GM12878 (cell line): ENCODE measurements at regions not wholly inside any gene's neighbourhood (a gene's known extent, or its start where the extent isn't known, plus 50 kb on each side); places are given as distances from the start of the nearest gene placed in this dataset.

Experiments used
- ATAC-seq: fragments of 200-7000 bp; cut with Tn5 transposase; 3 replicates; pipeline ENCODE4 v1.9.1; 2020; ENCODE audit warnings: mild to moderate bottlenecking, moderate library complexity
- BruUV-seq: library from RNA; stranded (reverse); fragments of 400-500 nt; replicated peaks from 2 replicates; lab custom pipeline; 2021; lab: Mats Ljungman, UMichigan
- CTCF ChIA-PET: fragments of 300-600 bp; sonication (Branson Sonifier 250); formaldehyde crosslinking; extraction: SDS; loops from one replicate; lab custom pipeline; 2021; ENCODE audit warnings: inconsistent platforms; lab: Yijun Ruan, JAX
- POLR2A ChIA-PET: fragments of 350-600 bp; formaldehyde crosslinking; extraction: SDS; loops from one replicate; lab custom pipeline; 2021; ENCODE audit warnings: inconsistent platforms; lab: Charles Lee
- RAD21 ChIA-PET: fragments of 300-600 bp; sonication (Branson Sonifier 250); formaldehyde crosslinking; loops from one replicate; lab custom pipeline; 2023; ENCODE audit warnings: antibody characterized with exemption; ENCODE audit not compliant: unreplicated experiment; lab: Charles Lee
- SMC1A ChIA-PET: fragments of 300-600 bp; sonication (Branson Sonifier 250); formaldehyde crosslinking; loops from one replicate; lab custom pipeline; 2023; ENCODE audit not compliant: unreplicated experiment, uncharacterized antibody; lab: Charles Lee
- DNase-seq: peaks from one replicate; pipeline ENCODE4 v3.0.0-alpha.2; 2011; ENCODE audit warnings: low read depth, low spot score
- FAIRE-seq: peaks from 3 replicates; lab custom pipeline; 2011; peaks lifted over from hg19 to GRCh38; lab: Jason Lieb, UNC
- H2AFZ ChIP-seq: 2 replicates; pipeline ENCODE4 v1.6.0; 2011; ENCODE audit warnings: low read depth, low read length, control low read depth; ENCODE audit not compliant: control insufficient read depth
- H3K27ac ChIP-seq: 2 replicates; pipeline ENCODE4 v1.5.1; 2011; ENCODE audit warnings: control low read depth; ENCODE audit not compliant: control insufficient read depth, insufficient read depth
- H3K27me3 ChIP-seq, 2 experiments: replicated peaks in 1 of 2; 2 replicates each; pipeline versions ENCODE4 v1.6.0 to v1.6.1; 2011; ENCODE audit warnings: low read length in 1 of 2; ENCODE audit not compliant: control insufficient read depth in 2 of 2, insufficient read depth in 2 of 2
- H3K36me3 ChIP-seq, 2 experiments: 2 replicates each; pipeline ENCODE4 v1.5.1; 2011; ENCODE audit warnings: low read length in 1 of 2; ENCODE audit not compliant: control insufficient read depth in 2 of 2, insufficient read depth in 2 of 2
- H3K4me1 ChIP-seq: 2 replicates; pipeline ENCODE4 v1.6.1; 2011; ENCODE audit warnings: mild to moderate bottlenecking, low read length, moderate library complexity, mixed read lengths; ENCODE audit not compliant: control insufficient read depth, insufficient read depth
- H3K4me2 ChIP-seq: 2 replicates; pipeline ENCODE4 v1.6.0; 2011; ENCODE audit warnings: control low read depth; ENCODE audit not compliant: control insufficient read depth, insufficient read depth
- H3K4me3 ChIP-seq: fragments of 200-600 bp; sonication (generic); 2 replicates; pipeline ENCODE4 v1.5.1; 2016
- H3K79me2 ChIP-seq: 2 replicates; pipeline ENCODE4 v1.6.0; 2011; ENCODE audit warnings: low read length; ENCODE audit not compliant: control insufficient read depth, insufficient read depth
- H3K9ac ChIP-seq: 2 replicates; pipeline ENCODE4 v1.8.0; 2011; ENCODE audit warnings: low read length, control low read depth, mixed read lengths; ENCODE audit not compliant: control insufficient read depth, insufficient read depth
- H3K9me3 ChIP-seq: replicated peaks from 3 replicates; pipeline ENCODE4 v1.5.1; 2011; ENCODE audit warnings: mild to moderate bottlenecking, low read length; ENCODE audit not compliant: control insufficient read depth, insufficient read depth
- H4K20me1 ChIP-seq: 2 replicates; pipeline ENCODE4 v1.6.0; 2011; ENCODE audit not compliant: control insufficient read depth, insufficient read depth
- BCL11A ChIP-seq: IDR thresholded peaks from 2 replicates; pipeline ENCODE4 v1.6.1; 2011; ENCODE audit warnings: low read depth, low read length
- BHLHE40 ChIP-seq, 2 experiments: fragments of 450-650 bp in 1 of 2; IDR thresholded peaks; 2 replicates each; pipeline ENCODE4 v1.6.1; 2011 to 2017; ENCODE audit warnings: low read depth in 2 of 2, borderline replicate concordance in 1 of 2, improper control_type of control experiment in 1 of 2, low read length in 1 of 2, mild to moderate bottlenecking in 1 of 2
- CBX5 ChIP-seq: sonication (generic); IDR thresholded peaks from 2 replicates; pipeline ENCODE4 v1.6.1; 2016; ENCODE audit warnings: low read depth, moderate library complexity, mild to moderate bottlenecking, inconsistent platforms
- CHD1 ChIP-seq: IDR thresholded peaks from 2 replicates; pipeline ENCODE4 v1.6.1; 2012; ENCODE audit warnings: low read depth, low read length, improper control_type of control experiment
- LARP7 ChIP-seq: fragments of 450-650 bp; IDR thresholded peaks from 2 replicates; pipeline ENCODE4 v1.6.1; 2017; ENCODE audit warnings: mild to moderate bottlenecking
- MEF2A ChIP-seq: IDR thresholded peaks from 2 replicates; pipeline ENCODE4 v1.6.1; 2011; ENCODE audit warnings: low read depth, mild to moderate bottlenecking, low read length, moderate library complexity; ENCODE audit not compliant: insufficient read depth
- MXI1 ChIP-seq: fragments of 150-350 bp; IDR thresholded peaks from 2 replicates; pipeline ENCODE4 v1.6.1; 2011; ENCODE audit warnings: low read depth, mild to moderate bottlenecking, inconsistent platforms, low read length, improper control_type of control experiment
- NKRF ChIP-seq: fragments of 450-650 bp; conservative IDR thresholded peaks from 2 replicates; pipeline ENCODE4 v1.6.1; 2017; ENCODE audit warnings: mild to moderate bottlenecking, moderate library complexity
- PML ChIP-seq: IDR thresholded peaks from 2 replicates; pipeline ENCODE4 v1.6.1; 2012; ENCODE audit warnings: low read length, inconsistent platforms
- POLR2A ChIP-seq: IDR thresholded peaks from 2 replicates; pipeline ENCODE4 v1.6.1; 2011; ENCODE audit warnings: low read depth, mild to moderate bottlenecking, low read length
- RAD21 ChIP-seq: IDR thresholded peaks from 2 replicates; pipeline ENCODE4 v1.6.1; 2011; ENCODE audit warnings: mild to moderate bottlenecking, low read depth, low read length, moderate library complexity; ENCODE audit not compliant: insufficient read depth
- SMARCA5 ChIP-seq: fragments of 450-650 bp; IDR thresholded peaks from 2 replicates; pipeline ENCODE4 v1.6.1; 2017; ENCODE audit warnings: mild to moderate bottlenecking
- SREBF2 ChIP-seq: IDR thresholded peaks from 2 replicates; pipeline ENCODE4 v1.6.1; 2012; ENCODE audit warnings: mild to moderate bottlenecking, low read length
- TCF12 ChIP-seq: IDR thresholded peaks from 2 replicates; pipeline ENCODE4 v1.6.1; 2011; ENCODE audit warnings: low read depth, mild to moderate bottlenecking, low read length
- WRNIP1 ChIP-seq: IDR thresholded peaks from 2 replicates; pipeline ENCODE4 v1.6.1; 2011; ENCODE audit warnings: low read depth, low read length, improper control_type of control experiment, borderline replicate concordance
- ZNF217 ChIP-seq: fragments of 450-650 bp; IDR thresholded peaks from 2 replicates; pipeline ENCODE4 v1.6.1; 2017; ENCODE audit warnings: antibody characterized with exemption, mild to moderate bottlenecking
- ZSCAN29 ChIP-seq: fragments of 450-650 bp; IDR thresholded peaks from 2 replicates; pipeline ENCODE4 v1.6.1; 2017; ENCODE audit warnings: mild to moderate bottlenecking, moderate library complexity
- WGBS: methylation state at CpG from one replicate; pipeline ENCODE4 v1.1.6; 2016; ENCODE audit warnings: low lambda C conversion rate; ENCODE audit not compliant: insufficient replicate concordance, insufficient coverage; ENCODE audit errors: missing lambda C conversion rate; 5-methylcytosine and 5-hydroxymethylcytosine counted together
- in situ Hi-C: fragments of 300-500 bp; cut with MboI; formaldehyde crosslinking; loops from 9 replicates; pipeline ENCODE4 v1.14.3; 2018; ENCODE audit warnings: mixed read lengths
- intact Hi-C: fragments of 100-400 bp; cut with micrococcal nuclease; formaldehyde crosslinking; loops from one replicate; pipeline ENCODE4 v1.14.2; 2022; ENCODE audit not compliant: unreplicated experiment

DNA sequence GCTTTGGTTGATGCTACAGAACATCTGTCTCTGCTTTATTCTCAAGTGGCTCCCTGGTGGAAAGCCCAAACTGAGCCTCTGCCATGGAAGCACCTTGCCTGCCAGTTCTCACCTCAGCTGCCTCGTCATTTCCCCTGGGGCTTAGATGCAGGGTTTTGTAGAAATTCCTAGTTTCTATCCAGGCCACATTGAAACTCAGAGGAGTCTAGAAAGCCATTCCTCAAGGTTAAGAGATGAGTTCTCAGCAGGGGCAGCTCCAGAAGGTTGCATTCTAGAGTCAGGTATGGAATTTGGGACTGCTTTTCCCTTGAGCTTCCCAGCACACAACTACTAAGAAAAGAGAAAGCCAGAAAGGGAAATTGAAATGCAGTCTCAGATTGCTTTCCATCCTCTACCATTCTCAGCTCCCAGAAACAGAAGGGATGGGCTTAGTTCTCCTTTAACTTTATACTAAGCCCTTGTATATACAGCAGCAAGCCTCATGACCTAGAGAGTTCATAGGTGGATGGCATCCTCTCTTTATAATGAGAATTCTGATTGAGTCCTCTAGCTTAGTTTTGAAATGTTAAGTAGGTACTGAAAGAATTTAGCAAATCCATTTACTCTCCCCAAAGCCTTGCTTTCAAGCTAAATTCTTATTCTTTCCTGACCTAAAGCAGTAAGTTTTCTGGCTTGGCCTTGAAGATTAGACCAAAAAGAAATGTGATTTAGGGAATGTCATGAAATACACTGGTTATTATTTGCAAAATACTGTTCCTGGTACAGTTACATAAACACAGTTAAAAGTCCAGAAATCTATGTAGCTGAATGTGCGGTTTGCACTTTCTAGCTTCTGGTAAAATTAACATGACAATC, 66.0 kb upstream of the MEF2C start:
- no peaks in the 10 kb centered on the region for H3K36me3 ChIP-seq
- H3K4me1 ChIP-seq: peaks cover 14% of the 10 kb centered on the region
- no peaks in the 10 kb centered on the region for H3K27me3 ChIP-seq
- ChIA-PET RAD21 (interaction anchor here (0.9 to 1.4 kb wide), 3 partner anchors 133 to 284 kb away, joined by 3 read pairs; no protein-coding TSS in a partner anchor), CTCF (interaction anchor here (1.0 to 1.5 kb wide), 5 partner anchors 9 to 781 kb away, joined by 3 to 7 read pairs (median 3); no protein-coding TSS in a partner anchor), POLR2A (interaction anchor here (0.8 kb wide), 1 partner anchor 56 kb away, joined by 3 read pairs; no protein-coding TSS in a partner anchor)
- H3K9ac ChIP-seq: no peak overlapping the region
- intact Hi-C loops (no loop called here), in situ Hi-C loops (no loop called here)
- no peak overlapping the region for H3K4me3 ChIP-seq
- no peak for DNase-seq
- no peak overlapping the region for H3K4me2 ChIP-seq
- no peak for FAIRE-seq
- H3K79me2 ChIP-seq: no peaks in the 10 kb centered on the region
- 87% methylated on average over 2 of the region's 2 CpGs for WGBS
- TF ChIP-seq RAD21 (no peak), CBX5 (no peak), PML (no peak), SREBF2 (no peak), BHLHE40 (IDR thresholded peaks at IDR 0.05; ENCODE audit: borderline replicate concordance in 1 of 2, low read depth in 2 of 2, low read length in 1 of 2) (no peak), ZNF217 (no peak), WRNIP1 (no peak), SMARCA5 (no peak), TCF12 (no peak), CHD1 (no peak), POLR2A (no peak), MEF2A (no peak), MXI1 (no peak), LARP7 (no peak), ZSCAN29 (no peak), NKRF (no peak), BCL11A (no peak)
- TF ChIP-seq, all 136 proteins: peak for 0
- Histone ChIP-seq H4K20me1 (no peaks in the 10 kb centered on the region), H2AFZ (no peak overlapping the region), H3K27ac (no peak overlapping the region), H3K9me3 (no peaks in the 10 kb centered on the region)
- BruUV-seq: no TSS peak
- no peak for ATAC-seq
- SMC1A ChIA-PET: interaction anchor here (0.7 to 3.0 kb wide), 10 partner anchors 9 to 319 kb away, joined by 3 to 14 read pairs (median 4); no protein-coding TSS in a partner anchor
